ENCODE measurements at regions not wholly inside any gene's neighbourhood (a gene's known extent, or its start where the extent isn't known, plus 50 kb on each side); places are given as distances from the start of the nearest gene placed in this dataset.

DNA sequence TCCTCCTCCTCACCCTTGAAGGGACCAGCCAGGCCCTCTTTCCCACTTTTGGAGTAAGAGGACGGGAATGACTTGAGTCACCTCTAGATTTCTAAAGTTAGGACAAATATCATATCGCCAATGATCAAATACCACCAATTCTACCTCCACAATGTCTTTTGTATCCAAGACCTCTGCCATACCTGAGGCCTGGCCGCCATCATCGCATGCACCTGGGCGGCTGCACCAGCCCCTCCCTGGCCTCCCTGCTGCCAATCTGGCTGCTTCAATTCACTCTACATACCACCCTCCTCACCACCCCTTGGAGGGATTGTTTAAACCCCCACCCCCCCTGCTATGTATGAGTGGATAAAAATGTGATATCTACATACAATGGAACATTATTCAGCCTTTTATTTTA, 75.0 kb upstream of the RALY start:
- H3K4me3 ChIP-seq (ENCODE audit: low read length), result no peak overlapping the region
- H3K36me3 ChIP-seq (ENCODE audit: control insufficient read depth, low read length), result no peaks in the 10 kb centered on the region
- H3K4me2 ChIP-seq (ENCODE audit: low read length), result no peak overlapping the region
- H3F3A ChIP-seq (ENCODE audit: control insufficient read depth, insufficient read depth), result no peaks in the 10 kb centered on the region
- H3K4me1 ChIP-seq (ENCODE audit: control insufficient read depth, low read length), result no peaks in the 10 kb centered on the region
- H3K79me2 ChIP-seq (ENCODE audit: control insufficient read depth, low read length), result no peaks in the 10 kb centered on the region
- no peaks in the 10 kb centered on the region for H4K20me1 ChIP-seq (ENCODE audit: control insufficient read depth, insufficient read depth, low read depth, low read length)
- H3K9me3 ChIP-seq (ENCODE audit: control insufficient read depth, insufficient read depth, low read length), result no peaks in the 10 kb centered on the region
- peaks cover 3% of the 10 kb centered on the region; the same call in 1 of the 2 replicates for H3K27me3 ChIP-seq (ENCODE audit: control insufficient read depth, low read length)
- no peak overlapping the region for H3K27ac ChIP-seq (ENCODE audit: low read depth, low read length)
- no peaks in the 10 kb centered on the region for H3K9me2 ChIP-seq (replicated peaks; ENCODE audit: control insufficient read depth, low read length)
- TF ChIP-seq, protein P1, sequence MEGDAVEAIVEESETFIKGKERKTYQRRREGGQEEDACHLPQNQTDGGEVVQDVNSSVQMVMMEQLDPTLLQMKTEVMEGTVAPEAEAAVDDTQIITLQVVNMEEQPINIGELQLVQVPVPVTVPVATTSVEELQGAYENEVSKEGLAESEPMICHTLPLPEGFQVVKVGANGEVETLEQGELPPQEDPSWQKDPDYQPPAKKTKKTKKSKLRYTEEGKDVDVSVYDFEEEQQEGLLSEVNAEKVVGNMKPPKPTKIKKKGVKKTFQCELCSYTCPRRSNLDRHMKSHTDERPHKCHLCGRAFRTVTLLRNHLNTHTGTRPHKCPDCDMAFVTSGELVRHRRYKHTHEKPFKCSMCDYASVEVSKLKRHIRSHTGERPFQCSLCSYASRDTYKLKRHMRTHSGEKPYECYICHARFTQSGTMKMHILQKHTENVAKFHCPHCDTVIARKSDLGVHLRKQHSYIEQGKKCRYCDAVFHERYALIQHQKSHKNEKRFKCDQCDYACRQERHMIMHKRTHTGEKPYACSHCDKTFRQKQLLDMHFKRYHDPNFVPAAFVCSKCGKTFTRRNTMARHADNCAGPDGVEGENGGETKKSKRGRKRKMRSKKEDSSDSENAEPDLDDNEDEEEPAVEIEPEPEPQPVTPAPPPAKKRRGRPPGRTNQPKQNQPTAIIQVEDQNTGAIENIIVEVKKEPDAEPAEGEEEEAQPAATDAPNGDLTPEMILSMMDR (IDR thresholded peaks at IDR 0.05; ENCODE audit: low read depth, low read length, poor library complexity, severe bottlenecking), result no peak
- TF ChIP-seq EZH2phosphoT487 (IDR thresholded peaks at IDR 0.05; ENCODE audit: borderline replicate concordance, low read length), result no peak

DNA sequence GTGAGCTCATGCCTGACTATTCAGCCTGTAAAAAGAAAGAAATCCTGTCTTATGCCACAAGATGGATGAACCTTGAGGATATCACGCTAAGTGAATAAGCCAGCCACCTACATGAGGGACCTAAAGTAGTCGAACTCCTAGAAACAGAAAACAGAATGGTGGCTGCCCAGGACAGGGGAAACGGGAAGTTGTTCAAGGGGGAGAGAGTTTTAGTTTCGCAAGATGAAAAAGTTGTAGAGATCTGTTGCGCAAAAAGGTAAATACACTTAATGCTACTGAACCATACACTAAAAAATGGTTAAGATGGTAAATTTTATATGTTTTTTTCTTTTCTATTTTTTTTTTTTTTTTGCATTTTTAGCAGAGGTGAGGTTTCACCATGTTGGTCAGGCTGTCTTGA, 74.1 kb upstream of the RALY start:
- no peaks in the 10 kb centered on the region for H4K20me1 ChIP-seq (ENCODE audit: control insufficient read depth, insufficient read depth, low read depth, low read length)
- no peaks in the 10 kb centered on the region for H3K36me3 ChIP-seq (ENCODE audit: control insufficient read depth, low read length)
- no peak for TF ChIP-seq EZH2phosphoT487 (IDR thresholded peaks at IDR 0.05; ENCODE audit: borderline replicate concordance, low read length)
- TF ChIP-seq, protein P1 (IDR thresholded peaks at IDR 0.05; ENCODE audit: low read depth, low read length, poor library complexity, severe bottlenecking), result no peak
- H3K27me3 ChIP-seq (ENCODE audit: control insufficient read depth, low read length), result peaks cover 11% of the 10 kb centered on the region; the same call in 1 of the 2 replicates
- no peaks in the 10 kb centered on the region for H3K9me3 ChIP-seq (ENCODE audit: control insufficient read depth, insufficient read depth, low read length)
- H3F3A ChIP-seq (ENCODE audit: control insufficient read depth, insufficient read depth), result no peaks in the 10 kb centered on the region
- H3K4me2 ChIP-seq (ENCODE audit: low read length), result no peak overlapping the region
- H3K4me1 ChIP-seq (ENCODE audit: control insufficient read depth, low read length), result no peaks in the 10 kb centered on the region
- no peak overlapping the region for H3K4me3 ChIP-seq (ENCODE audit: low read length)
- no peaks in the 10 kb centered on the region for H3K79me2 ChIP-seq (ENCODE audit: control insufficient read depth, low read length)
- H3K9me2 ChIP-seq (replicated peaks; ENCODE audit: control insufficient read depth, low read length), result no peaks in the 10 kb centered on the region
- H3K27ac ChIP-seq (ENCODE audit: low read depth, low read length), result no peak overlapping the region

DNA sequence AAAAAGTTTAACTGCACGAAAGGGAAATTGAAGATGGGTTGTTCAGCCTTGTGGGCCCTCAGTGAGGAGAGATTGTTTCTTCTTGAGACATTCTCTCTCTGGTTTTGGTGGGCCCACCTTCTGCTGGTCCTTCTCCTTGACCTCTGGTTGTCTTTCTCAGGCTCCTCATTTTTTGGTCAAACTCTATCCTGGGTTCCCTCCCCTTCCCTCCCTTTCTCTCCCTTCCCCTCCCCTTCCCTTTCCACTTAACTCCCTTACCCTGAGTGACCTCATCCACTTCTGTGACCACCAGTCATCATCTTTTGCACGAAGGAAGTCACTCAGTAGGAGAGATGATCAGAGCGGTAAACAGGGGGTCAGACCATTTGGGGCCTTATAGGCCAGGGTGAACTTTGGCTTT, 71.5 kb upstream of the RALY start:
- no peak for TF ChIP-seq EZH2phosphoT487 (IDR thresholded peaks at IDR 0.05; ENCODE audit: borderline replicate concordance, low read length)
- TF ChIP-seq, protein P1 (IDR thresholded peaks at IDR 0.05; ENCODE audit: low read depth, low read length, poor library complexity, severe bottlenecking), result no peak
- H3F3A ChIP-seq (ENCODE audit: control insufficient read depth, insufficient read depth), result no peaks in the 10 kb centered on the region
- no peaks in the 10 kb centered on the region for H3K79me2 ChIP-seq (ENCODE audit: control insufficient read depth, low read length)
- no peak overlapping the region for H3K27ac ChIP-seq (ENCODE audit: low read depth, low read length)
- H3K9me3 ChIP-seq (ENCODE audit: control insufficient read depth, insufficient read depth, low read length), result no peaks in the 10 kb centered on the region
- H3K9me2 ChIP-seq (replicated peaks; ENCODE audit: control insufficient read depth, low read length), result no peaks in the 10 kb centered on the region
- no peaks in the 10 kb centered on the region for H3K4me1 ChIP-seq (ENCODE audit: control insufficient read depth, low read length)
- peaks cover 17% of the 10 kb centered on the region; the same call in 1 of the 2 replicates for H3K27me3 ChIP-seq (ENCODE audit: control insufficient read depth, low read length)
- H4K20me1 ChIP-seq (ENCODE audit: control insufficient read depth, insufficient read depth, low read depth, low read length), result no peaks in the 10 kb centered on the region
- no peaks in the 10 kb centered on the region for H3K36me3 ChIP-seq (ENCODE audit: control insufficient read depth, low read length)
- H3K4me3 ChIP-seq (ENCODE audit: low read length), result no peak overlapping the region
- no peak overlapping the region for H3K4me2 ChIP-seq (ENCODE audit: low read length)
